ENCODE measurements at regions not wholly inside any gene's neighbourhood (a gene's known extent, or its start where the extent isn't known, plus 50 kb on each side); places are given as distances from the start of the nearest gene placed in this dataset.
A peak's percentile ranks its signal among the peaks of the same experiment; 100 is the strongest.

- DNase-seq (ENCODE audit: low spot score): no peak
These were observed 237.5 kb upstream of the SLC35B3 start for GRCh38 chr6:8672882-8673281.

GRCh38 chr6:8670792-8671191, 235.4 kb upstream of the SLC35B3 start:
- no peak for DNase-seq (ENCODE audit: low spot score)

- DNase-seq (ENCODE audit: low spot score): no peak
These were observed 229.4 kb upstream of the SLC35B3 start for GRCh38 chr6:8664700-8665099.

GRCh38 chr6:8664070-8664469, 228.7 kb upstream of the SLC35B3 start:
- DNase-seq (ENCODE audit: low spot score): no peak

GRCh38 chr6:8659404-8660189, 224.3 kb upstream of the SLC35B3 start:
- DNase-seq (ENCODE audit: low spot score): no peak

GRCh38 chr6:8658416-8658815, 223.1 kb upstream of the SLC35B3 start:
- DNase-seq (ENCODE audit: low spot score): no peak

- no peak for DNase-seq (ENCODE audit: low spot score)
These were observed 222.2 kb upstream of the SLC35B3 start for GRCh38 chr6:8657522-8657921.

GRCh38 chr6:8655670-8656454, 220.5 kb upstream of the SLC35B3 start:
- no peak for DNase-seq (ENCODE audit: low spot score)

GRCh38 chr6:8652710-8653109, 217.4 kb upstream of the SLC35B3 start:
- DNase-seq (ENCODE audit: low spot score): no peak

- no peak for DNase-seq (ENCODE audit: low spot score)
These were observed 216.7 kb upstream of the SLC35B3 start for GRCh38 chr6:8651998-8652397.

- DNase-seq (ENCODE audit: low spot score): no peak
These were observed 209.9 kb upstream of the SLC35B3 start for GRCh38 chr6:8645212-8645611.

- no peak for DNase-seq (ENCODE audit: low spot score)
These were observed 209.0 kb upstream of the SLC35B3 start for GRCh38 chr6:8644306-8644705.

- DNase-seq (ENCODE audit: low spot score): no peak
These were observed 207.5 kb upstream of the SLC35B3 start for GRCh38 chr6:8642854-8643253.

GRCh38 chr6:8642131-8642530, 206.8 kb upstream of the SLC35B3 start:
- DNase-seq (ENCODE audit: low spot score): no peak

- DNase-seq (ENCODE audit: low spot score): no peak
These were observed 204.7 kb upstream of the SLC35B3 start for GRCh38 chr6:8639928-8640649.

GRCh38 chr6:8637896-8638597, 202.7 kb upstream of the SLC35B3 start:
- no peak for DNase-seq (ENCODE audit: low spot score)

- DNase-seq (ENCODE audit: low spot score): no peak
These were observed 198.4 kb upstream of the SLC35B3 start for GRCh38 chr6:8633762-8634161.

GRCh38 chr6:8628736-8629135, 193.4 kb upstream of the SLC35B3 start:
- DNase-seq (ENCODE audit: low spot score): no peak

GRCh38 chr6:8628063-8628462, 192.7 kb upstream of the SLC35B3 start:
- DNase-seq (ENCODE audit: low spot score): no peak

GRCh38 chr6:8627085-8627861, 191.9 kb upstream of the SLC35B3 start:
- peak; percentile 25 for DNase-seq (ENCODE audit: low spot score)

- DNase-seq (ENCODE audit: low spot score): no peak
These were observed 189.3 kb upstream of the SLC35B3 start for GRCh38 chr6:8624665-8625064.

Data from A172 (cell line).